HUES64 (cell line): ENCODE measurements at regions not wholly inside any gene's neighbourhood (a gene's known extent, or its start where the extent isn't known, plus 50 kb on each side); places are given as distances from the start of the nearest gene placed in this dataset.

Source experiments
- H3K27ac ChIP-seq: 2 replicates; pipeline ENCODE4 v1.7.0; 2013; ENCODE audit warnings: low read depth, low read length, inconsistent platforms
- H3K27me3 ChIP-seq: 2 replicates; pipeline ENCODE4 v1.6.1; 2013; ENCODE audit warnings: mild to moderate bottlenecking, low read length; ENCODE audit not compliant: insufficient read depth
- H3K36me3 ChIP-seq: 2 replicates; pipeline ENCODE4 v1.6.1; 2013; ENCODE audit warnings: mild to moderate bottlenecking, low read length; ENCODE audit not compliant: insufficient read depth
- H3K4me1 ChIP-seq: 2 replicates; pipeline ENCODE4 v1.6.1; 2013; ENCODE audit warnings: mild to moderate bottlenecking, low read length, moderate library complexity; ENCODE audit not compliant: insufficient read depth
- H3K4me3 ChIP-seq: 2 replicates; pipeline ENCODE4 v1.5.1; 2013; ENCODE audit warnings: mild to moderate bottlenecking, low read length, moderate library complexity
- H3K9ac ChIP-seq: 2 replicates; pipeline ENCODE4 v1.6.1; 2013; ENCODE audit warnings: mild to moderate bottlenecking, low read depth, low read length
- H3K9me3 ChIP-seq: 2 replicates; pipeline ENCODE4 v1.6.1; 2013; ENCODE audit warnings: low read depth, low read length; ENCODE audit not compliant: insufficient read depth
- WGBS: fragments of 150-250, 120-280 bp; methylation state at CpG from one replicate; pipeline ENCODE4 v1.1.7; 2013; ENCODE audit warnings: missing lambda C conversion rate; 5-methylcytosine and 5-hydroxymethylcytosine counted together

DNA sequence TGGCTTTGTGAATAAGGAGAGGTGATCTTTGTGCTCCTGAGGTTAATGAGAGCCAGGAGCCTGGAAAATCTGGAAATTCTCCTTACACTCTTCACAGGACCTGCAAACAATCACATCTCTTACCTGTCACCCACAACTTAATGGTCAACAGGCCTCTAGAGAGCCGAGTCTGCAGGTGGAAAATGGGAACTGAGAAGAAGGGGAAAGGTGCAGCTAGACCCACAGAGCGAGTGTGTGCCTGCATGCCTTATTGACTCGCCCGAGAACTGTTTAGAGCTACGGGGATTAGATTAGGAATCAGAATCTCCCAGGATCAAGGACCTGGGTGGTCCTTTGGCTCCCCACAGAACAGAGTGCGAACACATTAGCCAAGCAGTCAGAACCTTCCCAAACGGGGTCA, 329.6 kb downstream of the PTEN start:
- H3K4me1 ChIP-seq, result peaks cover 5% of the 10 kb centered on the region; the same call in 1 of the 2 replicates
- 93% methylated on average over 7 of the region's 7 CpGs for WGBS

GRCh38 chr10:88194041-88194887, 330.8 kb downstream of the PTEN start:
- Histone ChIP-seq H3K4me1 (peaks cover 5% of the 10 kb centered on the region; the same call in 1 of the 2 replicates), H3K9ac (no peak overlapping the region), H3K27ac (no peak overlapping the region), H3K4me3 (no peak overlapping the region), H3K27me3 (no peaks in the 10 kb centered on the region), H3K36me3 (no peaks in the 10 kb centered on the region), H3K9me3 (no peaks in the 10 kb centered on the region)
- WGBS, result 87% methylated on average over 3 of the region's 3 CpGs

More for the DNA sequence above, 329.6 kb downstream of the PTEN start:
- no peak overlapping the region for H3K27ac ChIP-seq
- no peaks in the 10 kb centered on the region for H3K36me3 ChIP-seq
- H3K4me3 ChIP-seq, result no peak overlapping the region
- H3K9me3 ChIP-seq, result no peaks in the 10 kb centered on the region
- no peak overlapping the region for H3K9ac ChIP-seq
- H3K27me3 ChIP-seq, result no peaks in the 10 kb centered on the region

- Histone ChIP-seq H3K27ac (no peak overlapping the region), H3K36me3 (no peaks in the 10 kb centered on the region), H3K4me1 (peaks cover 5% of the 10 kb centered on the region; the same call in 1 of the 2 replicates), H3K9me3 (no peaks in the 10 kb centered on the region), H3K9ac (no peak overlapping the region), H3K4me3 (no peak overlapping the region), H3K27me3 (no peaks in the 10 kb centered on the region)
- 50% methylated on average over 2 of the region's 2 CpGs for WGBS
These were observed 331.5 kb downstream of the PTEN start for GRCh38 chr10:88194961-88195367.

GRCh38 chr10:88195841-88196240, 332.4 kb downstream of the PTEN start:
- H3K4me1 ChIP-seq, result peaks cover 5% of the 10 kb centered on the region; the same call in 1 of the 2 replicates
- no peak overlapping the region for H3K9ac ChIP-seq
- no peaks in the 10 kb centered on the region for H3K9me3 ChIP-seq
- H3K36me3 ChIP-seq, result no peaks in the 10 kb centered on the region
- H3K4me3 ChIP-seq, result no peak overlapping the region
- no peak overlapping the region for H3K27ac ChIP-seq
- WGBS, result 95% methylated on average over 2 of the region's 2 CpGs
- no peaks in the 10 kb centered on the region for H3K27me3 ChIP-seq

DNA sequence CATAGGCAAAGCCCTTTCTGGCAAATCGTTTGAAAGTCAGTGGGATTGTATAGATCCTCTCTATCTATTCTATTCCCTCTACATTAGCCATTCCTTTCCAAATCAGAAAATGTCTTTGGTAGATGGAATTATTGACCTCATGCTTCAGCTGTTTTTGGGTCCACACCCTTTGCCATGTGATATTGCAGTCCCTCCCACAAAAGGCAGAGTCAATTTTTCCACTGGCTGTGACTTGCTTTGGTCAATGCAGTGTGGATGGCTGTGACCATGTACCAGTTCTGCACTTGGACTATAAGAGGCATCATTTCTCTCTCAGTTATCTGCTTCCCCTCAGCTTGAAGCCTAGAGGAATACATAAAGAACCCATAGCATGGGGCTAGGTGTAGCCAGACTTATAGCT, 332.9 kb downstream of the PTEN start:
- H3K27ac ChIP-seq, result no peak overlapping the region
- no peaks in the 10 kb centered on the region for H3K36me3 ChIP-seq
- no CpG with 5 or more reads among the region's 1 CpG for WGBS
- no peaks in the 10 kb centered on the region for H3K27me3 ChIP-seq
- H3K9ac ChIP-seq, result no peak overlapping the region
- H3K4me1 ChIP-seq, result peaks cover 5% of the 10 kb centered on the region; the same call in 1 of the 2 replicates
- no peak overlapping the region for H3K4me3 ChIP-seq
- H3K9me3 ChIP-seq, result no peaks in the 10 kb centered on the region

GRCh38 chr10:88198023-88198422, 334.6 kb downstream of the PTEN start:
- H3K4me3 ChIP-seq, result no peak overlapping the region
- H3K4me1 ChIP-seq, result peaks cover 5% of the 10 kb centered on the region; the same call in 1 of the 2 replicates
- no peak overlapping the region for H3K9ac ChIP-seq
- H3K9me3 ChIP-seq, result no peaks in the 10 kb centered on the region
- no peak overlapping the region for H3K27ac ChIP-seq
- WGBS, result 96% methylated on average over 3 of the region's 3 CpGs
- H3K36me3 ChIP-seq, result no peaks in the 10 kb centered on the region
- no peaks in the 10 kb centered on the region for H3K27me3 ChIP-seq

GRCh38 chr10:88200312-88201032, 337.0 kb downstream of the PTEN start:
- 83% methylated on average over 3 of the region's 3 CpGs for WGBS
- Histone ChIP-seq H3K4me3 (no peak overlapping the region), H3K27me3 (no peaks in the 10 kb centered on the region), H3K36me3 (no peaks in the 10 kb centered on the region), H3K4me1 (0 out of 2 replicates have a peak, but pooled peaks cover 3% of the 10 kb centered on the region), H3K9ac (no peak overlapping the region), H3K27ac (no peak overlapping the region), H3K9me3 (no peaks in the 10 kb centered on the region)

DNA sequence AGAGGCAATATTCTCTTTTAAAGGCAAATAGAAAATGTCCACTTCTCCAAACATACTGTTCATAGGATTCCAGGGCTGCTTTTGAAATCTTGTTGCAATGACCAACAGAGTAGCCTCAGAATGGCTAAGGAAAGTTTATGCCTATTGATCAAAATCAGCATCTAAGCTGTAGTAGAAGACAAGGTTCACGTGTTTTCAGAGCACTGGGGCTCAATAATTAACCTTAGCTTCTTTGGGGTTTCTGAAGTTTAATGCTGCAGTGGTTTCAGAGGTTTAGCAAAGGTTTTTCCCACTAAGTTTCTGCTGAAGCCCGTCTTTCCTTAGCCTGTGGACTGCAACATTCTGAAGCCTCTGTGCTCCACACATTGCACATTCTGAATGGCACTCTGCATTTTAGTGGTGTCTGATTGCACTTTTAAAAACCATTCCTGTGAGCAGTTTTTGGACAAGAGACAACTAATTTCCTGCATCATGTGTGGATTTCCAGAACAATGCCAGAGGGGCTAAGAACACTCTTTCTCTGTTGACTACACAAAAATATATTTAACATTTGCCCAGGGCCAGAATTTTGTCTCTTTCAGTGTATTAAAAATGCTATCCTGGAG, 342.5 kb downstream of the PTEN start:
- H3K36me3 ChIP-seq, result no peaks in the 10 kb centered on the region
- no peak overlapping the region for H3K27ac ChIP-seq
- H3K4me3 ChIP-seq, result no peak overlapping the region
- H3K9me3 ChIP-seq, result no peaks in the 10 kb centered on the region
- no peaks in the 10 kb centered on the region for H3K27me3 ChIP-seq
- H3K4me1 ChIP-seq, result 0 out of 2 replicates have a peak, but pooled peaks cover 5% of the 10 kb centered on the region
- no peak overlapping the region for H3K9ac ChIP-seq
- WGBS, result 93% methylated on average over 2 of the region's 2 CpGs

DNA sequence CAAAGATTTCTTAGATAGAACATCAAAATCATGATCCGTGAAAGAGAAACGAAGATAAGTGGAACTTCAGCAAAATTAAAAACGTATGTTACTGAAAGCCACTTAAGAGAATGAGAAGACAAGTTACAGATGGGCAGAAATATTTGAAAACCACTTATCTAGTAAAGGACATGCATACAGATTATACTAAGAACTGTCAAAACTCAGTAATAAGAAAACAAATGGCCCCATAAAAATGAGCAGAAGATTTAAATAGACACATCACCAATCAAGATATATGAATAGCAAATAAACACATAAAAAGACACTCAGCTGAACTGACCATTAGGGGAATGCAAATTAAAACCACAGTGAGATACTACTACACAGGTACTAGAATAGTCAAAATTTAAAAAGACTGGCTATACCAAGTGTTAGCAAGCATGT, 343.7 kb downstream of the PTEN start:
- Histone ChIP-seq H3K9ac (no peak overlapping the region), H3K9me3 (no peaks in the 10 kb centered on the region), H3K36me3 (no peaks in the 10 kb centered on the region), H3K27me3 (no peaks in the 10 kb centered on the region), H3K27ac (no peak overlapping the region), H3K4me1 (0 out of 2 replicates have a peak, but pooled peaks cover 5% of the 10 kb centered on the region), H3K4me3 (no peak overlapping the region)
- WGBS, result 96% methylated on average over 3 of the region's 3 CpGs

DNA sequence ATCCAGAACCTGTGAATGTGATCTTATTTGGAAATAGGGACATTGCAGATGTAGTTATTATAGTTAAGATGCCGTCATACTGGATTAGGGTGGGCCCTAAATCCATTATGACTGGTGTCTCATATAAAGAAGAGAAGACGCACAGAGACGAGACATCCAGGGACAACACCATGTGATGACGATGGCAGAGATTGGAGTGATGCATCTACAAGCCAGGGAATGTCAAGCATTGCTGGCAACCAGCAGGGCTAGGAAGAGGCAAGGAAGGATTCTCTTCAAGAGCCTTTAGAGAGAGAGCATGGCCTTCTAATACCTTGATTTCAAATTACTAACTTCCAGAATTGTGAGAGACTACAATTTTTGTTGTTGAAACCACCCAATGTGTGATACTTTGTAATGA, 345.8 kb downstream of the PTEN start:
- no peak overlapping the region for H3K9ac ChIP-seq
- H3K27me3 ChIP-seq, result no peaks in the 10 kb centered on the region
- no peaks in the 10 kb centered on the region for H3K36me3 ChIP-seq
- H3K4me1 ChIP-seq, result 0 out of 2 replicates have a peak, but pooled peaks cover 5% of the 10 kb centered on the region
- H3K27ac ChIP-seq, result no peak overlapping the region
- H3K9me3 ChIP-seq, result no peaks in the 10 kb centered on the region
- WGBS, result 94% methylated on average over 4 of the region's 4 CpGs
- H3K4me3 ChIP-seq, result no peak overlapping the region
